Large intestine (tissue), 3 donors: ENCODE measurements at regions not wholly inside any gene's neighbourhood (a gene's known extent, or its start where the extent isn't known, plus 50 kb on each side); places are given as distances from the start of the nearest gene placed in this dataset.

Experiments used
- DNase-seq, 2 donors: peaks; one replicate each; pipeline versions ENCODE4 v3.0.0 to v3.0.0-alpha.2; 2013
- H3K27ac ChIP-seq: one replicate; pipeline ENCODE4 v1.5.1; 2013; ENCODE audit warnings: low read length
- H3K27me3 ChIP-seq: 2 replicates; pipeline ENCODE4 v1.6.1; 2013; ENCODE audit warnings: low read length; ENCODE audit not compliant: control insufficient read depth, insufficient read depth
- H3K36me3 ChIP-seq: 2 replicates; pipeline ENCODE4 v1.6.1; 2013; ENCODE audit warnings: low read length; ENCODE audit not compliant: control insufficient read depth, insufficient read depth
- H3K4me1 ChIP-seq: one replicate; pipeline ENCODE4 v1.6.1; 2013; ENCODE audit warnings: low read length; ENCODE audit not compliant: control insufficient read depth, insufficient read depth
- H3K4me3 ChIP-seq: one replicate; pipeline ENCODE4 v1.5.1; 2013; ENCODE audit warnings: low read length
- H3K9me3 ChIP-seq: one replicate; pipeline ENCODE4 v1.6.1; 2013; ENCODE audit warnings: mild to moderate bottlenecking, low read depth, low read length, moderate library complexity; ENCODE audit not compliant: control insufficient read depth
- WGBS: methylation state at CpG from one replicate; pipeline ENCODE4 v1.1.5; 2013; ENCODE audit warnings: low lambda C conversion rate; ENCODE audit not compliant: insufficient coverage; 5-methylcytosine and 5-hydroxymethylcytosine counted together

DNA sequence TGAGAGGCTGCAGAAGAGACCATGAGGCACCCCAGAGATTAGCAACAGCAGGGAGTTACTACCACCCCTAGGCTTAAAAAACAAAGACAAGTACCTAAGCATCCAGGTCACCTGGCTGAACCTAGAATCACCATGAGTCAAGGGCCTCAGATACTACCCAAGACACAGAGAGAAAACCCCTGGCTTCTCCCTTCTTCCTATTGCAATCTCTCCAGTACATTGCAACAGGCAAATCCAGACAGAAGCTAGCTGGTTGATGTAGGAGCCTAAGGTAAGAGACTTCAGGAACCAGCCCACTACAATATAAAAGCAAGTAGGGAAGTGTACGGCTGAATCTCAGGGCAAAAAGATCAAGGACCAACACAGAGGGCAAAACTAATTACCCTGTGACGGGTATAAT is 367.2 kb downstream of the PLPP3 start:
- Histone ChIP-seq H3K27me3 (no peaks in the 10 kb centered on the region), H3K4me3 (no peak overlapping the region), H3K9me3 (peaks cover 1% of the 10 kb centered on the region), H3K36me3 (no peaks in the 10 kb centered on the region), H3K4me1 (no peaks in the 10 kb centered on the region), H3K27ac (no peak overlapping the region)
- DNase-seq: no peak
- WGBS: no CpG with 5 or more reads among the region's 2 CpGs

DNA sequence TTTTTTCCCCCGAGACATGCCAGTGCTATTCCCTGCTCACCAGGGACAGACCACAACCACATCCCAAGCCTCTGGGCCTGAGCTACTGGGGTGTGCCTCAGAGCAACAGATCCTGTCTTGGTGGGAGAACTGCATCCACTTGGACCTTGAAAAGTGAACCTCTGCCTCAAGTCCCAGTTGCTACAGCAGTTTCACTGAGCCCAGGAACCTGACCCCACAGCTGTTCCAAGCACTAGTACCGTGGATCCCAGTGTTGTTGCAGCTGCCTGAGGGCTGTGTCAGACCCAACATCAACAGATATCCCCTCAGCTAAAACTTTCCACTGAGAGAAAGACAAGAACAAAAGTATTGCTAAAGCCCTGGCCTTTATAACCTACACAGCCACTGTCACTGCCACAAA is 373.0 kb downstream of the PLPP3 start:
- Histone ChIP-seq H3K4me3 (no peak overlapping the region), H3K36me3 (no peaks in the 10 kb centered on the region), H3K27ac (no peak overlapping the region), H3K9me3 (peaks cover 4% of the 10 kb centered on the region), H3K4me1 (no peaks in the 10 kb centered on the region), H3K27me3 (no peaks in the 10 kb centered on the region)
- DNase-seq: no peak
- no CpG with 5 or more reads among the region's 2 CpGs for WGBS

DNA sequence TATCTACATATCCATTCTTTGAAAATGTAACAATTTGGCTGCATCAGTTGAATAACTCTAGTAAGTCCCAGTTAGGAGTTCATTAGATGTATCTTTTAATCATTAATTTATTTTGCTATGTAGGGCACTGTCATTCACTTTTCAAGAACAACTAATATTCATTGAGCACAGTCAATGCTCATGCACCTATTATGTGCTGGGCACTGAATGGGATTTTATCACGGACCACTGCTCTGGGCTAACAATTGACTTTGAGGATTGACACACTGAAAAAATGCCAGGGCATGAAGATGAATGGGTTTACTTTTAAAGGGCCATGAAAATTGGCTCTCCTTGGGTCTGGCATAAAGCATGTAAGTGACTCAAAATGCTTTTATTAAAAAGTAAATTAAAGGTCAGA is 375.2 kb downstream of the PLPP3 start:
- Histone ChIP-seq H3K9me3 (peaks cover 4% of the 10 kb centered on the region), H3K27me3 (no peaks in the 10 kb centered on the region), H3K4me1 (no peaks in the 10 kb centered on the region), H3K27ac (no peak overlapping the region), H3K36me3 (no peaks in the 10 kb centered on the region), H3K4me3 (no peak overlapping the region)
- DNase-seq: no peak
- no CpG with 5 or more reads among the region's 1 CpG for WGBS

DNA sequence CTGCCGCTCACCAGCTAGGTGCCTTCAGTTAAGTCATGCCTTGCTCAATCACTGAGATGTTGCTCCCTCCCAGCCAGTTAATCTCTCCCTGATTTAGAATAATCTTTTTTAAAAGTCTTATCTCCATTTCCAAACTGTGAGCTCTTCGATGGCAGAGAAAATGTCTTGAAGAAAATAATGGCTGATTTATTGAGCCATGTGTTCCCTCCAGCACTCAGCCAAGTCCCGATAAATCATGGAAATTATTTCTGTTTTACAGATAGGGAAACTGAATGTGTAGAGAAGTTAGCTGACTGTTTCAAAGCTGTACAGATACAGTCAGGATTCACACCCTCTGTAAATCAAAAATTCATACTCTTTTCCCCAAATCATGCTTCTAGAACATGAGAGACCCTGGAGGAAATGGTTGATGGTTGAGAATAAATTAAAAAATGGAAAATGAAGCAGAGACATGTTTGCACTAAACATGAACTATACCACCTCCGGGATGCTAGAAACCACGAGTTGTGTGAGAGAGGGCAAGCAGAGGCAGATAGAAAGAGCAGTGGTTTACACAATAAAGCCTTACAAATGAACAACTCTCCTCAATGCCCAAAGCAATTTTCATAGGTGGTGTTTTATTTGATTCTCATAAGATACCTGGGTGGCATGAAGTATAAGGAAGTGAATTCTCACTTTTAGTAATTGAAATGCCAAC is 376.4 kb downstream of the PLPP3 start:
- 80% methylated on average over 1 of the region's 5 CpGs for WGBS
- Histone ChIP-seq H3K36me3 (no peaks in the 10 kb centered on the region), H3K4me3 (no peak overlapping the region), H3K27ac (no peak overlapping the region), H3K27me3 (no peaks in the 10 kb centered on the region), H3K9me3 (peaks cover 4% of the 10 kb centered on the region), H3K4me1 (no peaks in the 10 kb centered on the region)
- DNase-seq: no peak

DNA sequence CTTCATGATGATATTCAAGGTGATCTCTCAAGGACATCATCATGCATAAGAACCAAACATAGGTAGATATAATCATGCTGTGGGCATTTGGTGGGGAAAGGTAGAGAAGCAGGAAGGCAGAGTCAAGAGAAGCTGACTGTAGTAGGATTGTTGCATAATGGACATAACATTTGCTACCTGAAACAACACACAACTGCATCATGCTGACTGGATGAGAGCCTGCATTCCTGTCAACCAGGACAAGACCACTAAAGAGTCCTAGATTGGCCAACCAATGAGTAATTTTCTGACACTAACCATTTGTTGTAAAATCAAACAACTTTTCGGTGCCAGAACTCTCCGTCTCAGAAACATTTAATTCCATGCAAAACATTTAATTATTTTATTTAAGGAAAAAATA is 377.2 kb downstream of the PLPP3 start:
- DNase-seq: no peak
- Histone ChIP-seq H3K27ac (no peak overlapping the region), H3K4me3 (no peak overlapping the region), H3K9me3 (peaks cover 3% of the 10 kb centered on the region), H3K36me3 (no peaks in the 10 kb centered on the region), H3K27me3 (no peaks in the 10 kb centered on the region), H3K4me1 (no peaks in the 10 kb centered on the region)
- 100% methylated on average over 1 of the region's 2 CpGs for WGBS

DNA sequence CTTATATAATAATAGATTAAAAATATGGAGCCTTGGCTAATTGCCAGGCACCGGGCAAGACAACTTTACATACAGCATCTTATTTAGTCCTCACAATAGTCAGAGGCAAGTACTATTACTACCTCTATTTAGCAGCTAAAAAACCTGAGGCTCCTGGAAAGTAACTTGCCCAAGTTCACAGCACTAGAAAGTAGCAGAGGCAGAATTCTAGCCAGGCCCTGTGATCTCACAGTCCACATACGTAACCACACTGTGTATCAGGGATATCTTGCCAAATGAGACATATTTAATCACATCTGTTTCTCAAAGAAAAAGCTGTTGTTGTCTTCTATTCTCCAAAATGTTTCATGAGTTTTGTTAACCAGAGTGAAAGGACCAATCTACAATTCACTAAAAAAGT is 378.5 kb downstream of the PLPP3 start:
- no peak for DNase-seq
- H3K4me3 ChIP-seq: no peak overlapping the region
- WGBS: no CpG with 5 or more reads among the region's 2 CpGs
- no peak overlapping the region for H3K27ac ChIP-seq
- H3K9me3 ChIP-seq: no peaks in the 10 kb centered on the region
- no peaks in the 10 kb centered on the region for H3K27me3 ChIP-seq
- no peaks in the 10 kb centered on the region for H3K36me3 ChIP-seq
- H3K4me1 ChIP-seq: no peaks in the 10 kb centered on the region

DNA sequence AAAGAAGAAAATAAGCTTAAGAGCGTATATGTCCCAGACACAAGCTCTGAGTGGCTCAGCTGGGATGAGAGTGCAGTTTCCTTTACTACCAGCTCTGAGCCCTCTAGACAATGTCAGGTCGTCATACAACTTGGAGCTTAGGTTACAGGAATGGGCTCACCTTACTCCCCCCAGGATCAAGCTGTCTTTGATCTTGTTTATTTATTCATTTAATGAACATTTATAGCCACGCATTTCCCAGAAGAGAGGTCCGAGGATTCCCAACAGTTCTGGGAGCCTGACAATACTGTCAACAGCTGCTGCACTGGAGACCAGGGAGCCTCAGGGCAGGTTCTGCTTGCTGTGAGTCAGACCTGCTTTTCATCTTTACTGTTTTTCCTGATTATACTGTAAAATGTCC is 378.9 kb downstream of the PLPP3 start:
- H3K27me3 ChIP-seq: no peaks in the 10 kb centered on the region
- WGBS: no CpG with 5 or more reads among the region's 4 CpGs
- no peak overlapping the region for H3K4me3 ChIP-seq
- no peak for DNase-seq
- H3K27ac ChIP-seq: no peak overlapping the region
- H3K4me1 ChIP-seq: no peaks in the 10 kb centered on the region
- no peaks in the 10 kb centered on the region for H3K9me3 ChIP-seq
- no peaks in the 10 kb centered on the region for H3K36me3 ChIP-seq

DNA sequence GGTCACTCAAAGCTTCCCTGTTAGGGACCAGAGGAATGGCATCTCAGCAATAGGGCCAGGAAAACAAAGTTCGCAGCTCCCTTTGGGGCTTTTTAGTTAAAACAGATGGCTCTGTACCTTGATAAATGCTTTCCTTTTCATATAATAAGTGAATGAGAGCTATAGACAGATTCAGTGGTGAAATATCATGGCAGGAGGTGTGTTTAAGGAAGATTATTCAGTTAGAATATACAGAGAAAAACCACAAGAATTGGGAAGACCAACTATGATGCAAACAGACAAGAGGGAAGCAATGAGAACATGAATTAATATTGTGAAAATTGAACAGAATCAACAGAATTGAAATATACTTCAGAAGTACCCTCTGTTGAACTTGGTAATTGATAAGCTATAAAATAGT is 379.4 kb downstream of the PLPP3 start:
- Histone ChIP-seq H3K4me1 (no peaks in the 10 kb centered on the region), H3K27me3 (no peaks in the 10 kb centered on the region), H3K27ac (no peak overlapping the region), H3K9me3 (no peaks in the 10 kb centered on the region), H3K36me3 (no peaks in the 10 kb centered on the region), H3K4me3 (no peak overlapping the region)
- no peak for DNase-seq
- WGBS: no CpG with 5 or more reads among the region's 1 CpG

DNA sequence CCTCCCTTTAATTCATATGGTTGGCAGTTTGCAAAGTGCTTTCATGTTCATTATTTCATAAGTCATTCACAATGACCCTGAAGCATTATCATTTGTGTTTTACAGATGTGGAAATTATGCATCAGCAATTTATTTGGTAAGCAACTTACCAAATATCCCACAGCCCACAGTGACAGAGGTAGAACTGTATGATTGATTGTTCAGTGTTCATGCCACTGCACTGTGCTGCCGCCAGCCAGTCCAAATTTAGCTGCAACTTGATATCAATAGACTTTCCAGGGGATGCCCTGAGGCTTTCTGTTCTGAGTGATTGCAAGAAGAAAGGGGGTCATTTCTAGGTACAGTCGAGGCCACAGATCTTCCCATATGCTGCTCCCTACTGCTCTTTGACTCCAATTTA is 380.3 kb downstream of the PLPP3 start:
- DNase-seq: no peak
- Histone ChIP-seq H3K9me3 (no peaks in the 10 kb centered on the region), H3K27ac (no peak overlapping the region), H3K4me1 (no peaks in the 10 kb centered on the region), H3K27me3 (no peaks in the 10 kb centered on the region), H3K4me3 (no peak overlapping the region), H3K36me3 (no peaks in the 10 kb centered on the region)
- no CpG with 5 or more reads among the region's 2 CpGs for WGBS

DNA sequence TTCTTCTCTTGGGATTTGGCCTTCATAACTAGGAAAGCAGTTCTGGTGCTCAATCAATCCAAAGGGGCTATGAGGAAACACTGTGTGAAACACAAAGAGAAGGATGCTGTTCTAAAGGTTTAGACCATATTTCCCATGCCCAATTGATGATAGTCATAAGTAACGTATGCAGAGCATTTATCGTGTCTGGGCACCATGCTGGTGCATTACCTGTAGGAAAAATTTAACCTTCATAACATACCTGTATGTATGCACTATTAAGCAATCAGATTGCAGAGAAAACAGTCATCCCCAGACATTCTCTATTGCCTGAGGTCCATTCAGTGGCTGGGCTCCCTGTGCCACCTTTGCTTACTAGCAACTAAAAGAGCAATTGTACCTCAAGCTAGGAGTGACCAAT is 381.4 kb downstream of the PLPP3 start:
- no peak for DNase-seq
- H3K36me3 ChIP-seq: no peaks in the 10 kb centered on the region
- H3K9me3 ChIP-seq: no peaks in the 10 kb centered on the region
- no peaks in the 10 kb centered on the region for H3K27me3 ChIP-seq
- WGBS: no CpG with 5 or more reads among the region's 2 CpGs
- no peak overlapping the region for H3K4me3 ChIP-seq
- no peak overlapping the region for H3K27ac ChIP-seq
- H3K4me1 ChIP-seq: no peaks in the 10 kb centered on the region

DNA sequence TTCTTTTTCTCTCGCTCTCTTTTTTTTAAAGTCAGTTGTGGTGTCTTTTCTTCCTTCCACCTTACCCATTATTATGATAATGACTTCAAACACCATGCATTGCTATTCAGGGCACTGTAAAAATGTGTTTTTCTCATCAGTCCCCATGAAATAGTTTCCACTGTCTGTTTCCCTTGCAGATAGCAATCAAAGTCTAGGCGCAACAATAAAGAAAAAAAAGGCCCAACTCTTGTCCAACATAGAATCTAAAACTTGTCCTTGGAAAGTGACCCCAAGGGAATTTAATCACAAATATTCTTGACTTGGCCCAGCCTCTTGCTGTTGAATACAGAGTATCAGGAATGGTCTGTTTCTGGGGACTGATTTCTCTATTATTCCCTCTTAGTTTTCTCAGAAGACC is 382.5 kb downstream of the PLPP3 start:
- Histone ChIP-seq H3K9me3 (no peaks in the 10 kb centered on the region), H3K4me3 (no peak overlapping the region), H3K36me3 (no peaks in the 10 kb centered on the region), H3K27me3 (no peaks in the 10 kb centered on the region), H3K4me1 (no peaks in the 10 kb centered on the region), H3K27ac (no peak overlapping the region)
- 100% methylated on average over 1 of the region's 2 CpGs for WGBS
- DNase-seq: no peak
